CD4-positive, alpha-beta memory T cell (primary cell): ENCODE measurements at regions not wholly inside any gene's neighbourhood (a gene's known extent, or its start where the extent isn't known, plus 50 kb on each side); places are given as distances from the start of the nearest gene placed in this dataset.
A peak's percentile ranks its signal among the peaks of the same experiment; 100 is the strongest.

Experiments
- CTCF ChIA-PET: fragments of 350-600 bp; sonication (Branson Sonifier 250); formaldehyde crosslinking; loops from one replicate; lab custom pipeline; 2021; ENCODE audit warnings: inconsistent platforms; ENCODE audit not compliant: partially characterized antibody; lab: Charles Lee
- POLR2A ChIA-PET: fragments of 350-600 bp; sonication (Branson Sonifier 250); formaldehyde crosslinking; loops from one replicate; lab custom pipeline; 2021; ENCODE audit not compliant: partially characterized antibody; lab: Charles Lee
- DNase-seq, 5 donors: peaks; one replicate each; pipeline versions ENCODE4 v3.0.0 to v3.0.0-alpha.2; 2020 to 2022; ENCODE audit warnings: mixed read lengths in 1 of 5
- H3K27ac ChIP-seq: one replicate; pipeline ENCODE4 v1.7.0; 2013; ENCODE audit warnings: low read depth, low read length
- H3K27me3 ChIP-seq: 2 replicates; pipeline ENCODE4 v1.7.0; 2013; ENCODE audit warnings: mild to moderate bottlenecking, low read length, moderate library complexity; ENCODE audit not compliant: insufficient read depth
- H3K36me3 ChIP-seq: 2 replicates; pipeline ENCODE4 v1.7.0; 2013; ENCODE audit warnings: mild to moderate bottlenecking, low read length, moderate library complexity; ENCODE audit not compliant: insufficient read depth
- H3K4me1 ChIP-seq: 2 replicates; pipeline ENCODE4 v1.7.0; 2013; ENCODE audit warnings: mild to moderate bottlenecking, low read length, moderate library complexity; ENCODE audit not compliant: insufficient read depth
- H3K4me3 ChIP-seq, 2 donors: one replicate each; pipeline ENCODE4 v1.7.0; 2013; ENCODE audit warnings: low read length in 2 of 2, mild to moderate bottlenecking in 1 of 2
- H3K9me3 ChIP-seq, 2 donors: one replicate each; pipeline ENCODE4 v1.7.0; 2013; ENCODE audit warnings: low read length in 2 of 2, control low read depth in 1 of 2; ENCODE audit not compliant: control insufficient read depth in 1 of 2
- H3K27ac Mint-ChIP-seq, 7 donors: one replicate each; pipeline ENCODE4 v1.8.0; 2020 to 2021; ENCODE audit warnings: mixed read lengths in 7 of 7, mild to moderate bottlenecking in 6 of 7, inconsistent platforms in 3 of 7, moderate library complexity in 3 of 7
- H3K27me3 Mint-ChIP-seq, 2 donors: one replicate each; pipeline ENCODE4 v1.8.0; 2020 to 2021; ENCODE audit warnings: mixed read lengths in 2 of 2
- H3K36me3 Mint-ChIP-seq, 2 donors: one replicate each; pipeline ENCODE4 v1.8.0; 2020 to 2021; ENCODE audit warnings: mixed read lengths in 2 of 2, inconsistent platforms in 1 of 2, mild to moderate bottlenecking in 1 of 2
- H3K4me1 Mint-ChIP-seq, 4 donors: one replicate each; pipeline ENCODE4 v1.8.0; 2020 to 2021; ENCODE audit warnings: mixed read lengths in 4 of 4, mild to moderate bottlenecking in 1 of 4
- H3K4me3 Mint-ChIP-seq, 8 donors: one replicate each; pipeline ENCODE4 v1.8.0; 2020 to 2021; ENCODE audit warnings: mixed read lengths in 8 of 8, mild to moderate bottlenecking in 7 of 8, moderate library complexity in 6 of 8, inconsistent platforms in 3 of 8
- H3K9me3 Mint-ChIP-seq, 8 donors: one replicate each; pipeline ENCODE4 v1.8.0; 2020 to 2021; ENCODE audit warnings: mixed read lengths in 8 of 8, mild to moderate bottlenecking in 5 of 8, inconsistent platforms in 3 of 8, moderate library complexity in 1 of 8
- intact Hi-C: fragments of 100-400 bp; cut with micrococcal nuclease; formaldehyde crosslinking; loops from one replicate; pipeline ENCODE4 v1.15.1; 2023

- H3K9me3 ChIP-seq: no peaks in the 10 kb centered on the region
- H3K4me1 Mint-ChIP-seq: no peaks in the 10 kb centered on the region
- POLR2A ChIA-PET: no interaction called here
- H3K27me3 Mint-ChIP-seq: peaks cover 0 to 2% of the 10 kb centered on the region in 2 donors
- no peak overlapping the region for H3K4me3 ChIP-seq
- H3K9me3 Mint-ChIP-seq: no peaks in the 10 kb centered on the region
- DNase-seq: no peak
- H3K27me3 ChIP-seq: no peaks in the 10 kb centered on the region
- no peak overlapping the region for H3K27ac Mint-ChIP-seq
- H3K4me3 Mint-ChIP-seq: no peak overlapping the region
- no peaks in the 10 kb centered on the region for H3K4me1 ChIP-seq
- intact Hi-C loops: no loop called here
- H3K27ac ChIP-seq: no peak overlapping the region
- no peaks in the 10 kb centered on the region for H3K36me3 ChIP-seq
- H3K36me3 Mint-ChIP-seq: no peaks in the 10 kb centered on the region
- CTCF ChIA-PET: no interaction called here
Measured at GRCh38 chr2:7967707-7968405, 714.0 kb upstream of the ID2 start.

DNA sequence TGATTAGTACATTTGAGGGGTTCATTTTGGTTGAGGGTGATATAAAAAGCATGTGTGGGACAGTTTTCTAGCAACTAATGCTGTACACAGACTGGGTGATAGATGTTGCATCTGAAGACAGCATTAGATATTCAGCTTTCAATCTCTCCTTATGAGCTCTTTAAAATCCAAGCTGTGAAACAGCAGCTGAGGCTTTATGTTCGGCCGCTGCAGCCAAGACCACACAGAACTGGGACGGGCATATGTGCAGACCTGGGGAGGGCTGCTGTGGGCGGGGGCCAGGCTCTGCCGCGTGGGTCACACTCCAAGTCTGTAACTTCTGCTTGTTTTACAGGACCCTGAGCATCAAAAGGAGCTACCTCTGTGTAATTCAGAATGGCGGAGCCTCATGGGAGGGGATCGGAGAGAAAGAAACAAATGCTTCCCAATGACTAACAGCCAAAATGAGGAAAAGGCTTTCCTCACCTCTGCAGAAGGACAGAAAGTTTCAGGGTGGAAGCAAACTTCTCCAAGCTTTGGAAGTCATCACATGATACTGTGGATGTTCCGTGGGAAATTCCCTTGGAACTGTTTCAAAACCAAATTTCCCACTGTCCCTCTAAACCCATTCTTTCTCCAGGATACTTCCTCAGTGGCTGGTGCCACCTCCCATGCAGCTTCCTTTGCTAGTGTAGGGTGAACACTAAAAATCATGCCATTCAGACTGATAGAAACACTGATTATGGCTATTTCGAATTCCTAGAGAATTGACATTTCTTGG, 711.9 kb upstream of the ID2 start:
- Mint-ChIP-seq H3K36me3 (no peaks in the 10 kb centered on the region), H3K27me3 (peaks cover 0 to 3% of the 10 kb centered on the region in 2 donors), H3K27ac (no peak overlapping the region), H3K4me3 (no peak overlapping the region), H3K9me3 (no peaks in the 10 kb centered on the region), H3K4me1 (no peaks in the 10 kb centered on the region)
- DNase-seq: no peak
- POLR2A ChIA-PET: no interaction called here
- no peaks in the 10 kb centered on the region for H3K9me3 ChIP-seq
- CTCF ChIA-PET: no interaction called here
- H3K4me3 ChIP-seq: no peak overlapping the region
- H3K4me1 ChIP-seq: no peaks in the 10 kb centered on the region
- H3K36me3 ChIP-seq: no peaks in the 10 kb centered on the region
- intact Hi-C loops: no loop called here
- no peak overlapping the region for H3K27ac ChIP-seq
- H3K27me3 ChIP-seq: no peaks in the 10 kb centered on the region

DNA sequence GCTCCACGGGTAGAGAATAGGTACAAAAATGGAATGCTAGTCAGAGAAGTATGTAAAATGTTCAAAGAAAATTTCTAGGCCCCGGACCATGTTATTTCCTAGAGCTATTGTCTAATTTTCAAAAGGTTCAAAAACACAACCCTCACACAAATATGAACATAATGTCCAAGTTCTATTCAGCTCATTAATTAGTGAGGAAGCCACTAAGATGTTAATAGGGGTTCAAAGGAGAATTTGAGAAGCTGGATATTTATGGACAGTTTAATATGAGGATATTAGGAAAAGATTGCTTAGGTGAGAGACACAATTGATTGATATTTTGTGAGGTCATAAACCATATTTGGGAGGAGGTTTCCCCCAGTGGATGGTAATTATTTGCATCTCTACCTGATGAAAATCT, 710.6 kb upstream of the ID2 start:
- Histone ChIP-seq H3K27ac (no peak overlapping the region), H3K27me3 (no peaks in the 10 kb centered on the region), H3K36me3 (no peaks in the 10 kb centered on the region), H3K4me3 (no peak overlapping the region), H3K4me1 (no peaks in the 10 kb centered on the region), H3K9me3 (no peaks in the 10 kb centered on the region)
- DNase-seq: no peak
- Mint-ChIP-seq H3K27me3 (peaks cover 0 to 4% of the 10 kb centered on the region in 2 donors), H3K4me1 (no peaks in the 10 kb centered on the region), H3K36me3 (no peaks in the 10 kb centered on the region), H3K27ac (no peak overlapping the region), H3K4me3 (no peak overlapping the region), H3K9me3 (no peaks in the 10 kb centered on the region)
- intact Hi-C loops: no loop called here
- ChIA-PET POLR2A (no interaction called here), CTCF (interaction anchor here (0.7 to 0.8 kb wide), 2 partner anchors 12 kb away, joined by 3 to 4 read pairs; no protein-coding TSS in a partner anchor)

DNA sequence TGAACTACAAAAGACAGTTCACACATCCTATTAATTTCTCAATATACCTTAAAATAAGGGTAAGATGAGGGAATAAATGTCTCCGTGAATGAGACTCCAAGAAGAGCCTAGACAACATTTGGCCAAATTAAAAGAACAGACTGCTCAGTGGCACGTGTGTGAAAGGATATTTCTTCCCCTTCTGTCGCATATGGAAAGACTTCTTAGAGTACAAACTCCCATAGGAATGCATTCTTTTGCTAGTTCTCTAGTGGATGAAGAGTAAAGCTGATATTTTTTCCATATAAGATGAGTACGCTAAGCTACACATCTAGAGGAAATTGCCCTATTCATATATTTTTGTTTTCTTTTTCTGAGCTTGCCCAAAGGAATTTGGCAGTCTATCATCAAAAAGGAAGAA, 710.0 kb upstream of the ID2 start:
- POLR2A ChIA-PET: interaction anchor here (0.6 kb wide), 1 partner anchor 248 kb away, joined by 3 read pairs; no protein-coding TSS in a partner anchor
- CTCF ChIA-PET: interaction anchor here (0.8 kb wide), 1 partner anchor 12 kb away, joined by 4 read pairs; no protein-coding TSS in a partner anchor
- Mint-ChIP-seq H3K27ac (no peak overlapping the region), H3K9me3 (no peaks in the 10 kb centered on the region), H3K4me3 (no peak overlapping the region), H3K27me3 (peaks cover 0 to 4% of the 10 kb centered on the region in 2 donors), H3K36me3 (no peaks in the 10 kb centered on the region), H3K4me1 (no peaks in the 10 kb centered on the region)
- no peak overlapping the region for H3K27ac ChIP-seq
- H3K4me3 ChIP-seq: no peak overlapping the region
- H3K9me3 ChIP-seq: no peaks in the 10 kb centered on the region
- H3K27me3 ChIP-seq: no peaks in the 10 kb centered on the region
- no peaks in the 10 kb centered on the region for H3K4me1 ChIP-seq
- no peaks in the 10 kb centered on the region for H3K36me3 ChIP-seq
- intact Hi-C loops: no loop called here
- DNase-seq: no peak

GRCh38 chr2:7972670-7973069, 709.2 kb upstream of the ID2 start:
- CTCF ChIA-PET: no interaction called here
- no peak overlapping the region for H3K4me3 Mint-ChIP-seq
- H3K9me3 Mint-ChIP-seq: no peaks in the 10 kb centered on the region
- no peak overlapping the region for H3K27ac ChIP-seq
- POLR2A ChIA-PET: no interaction called here
- DNase-seq: no peak
- H3K4me1 Mint-ChIP-seq: peaks cover 0 to 3% (median under 1%) of the 10 kb centered on the region in 4 donors
- no peak overlapping the region for H3K27ac Mint-ChIP-seq
- intact Hi-C loops: no loop called here
- no peaks in the 10 kb centered on the region for H3K36me3 ChIP-seq
- H3K4me3 ChIP-seq: no peak overlapping the region
- no peaks in the 10 kb centered on the region for H3K36me3 Mint-ChIP-seq
- H3K27me3 ChIP-seq: no peaks in the 10 kb centered on the region
- no peaks in the 10 kb centered on the region for H3K9me3 ChIP-seq
- H3K27me3 Mint-ChIP-seq: peaks cover 0 to 2% of the 10 kb centered on the region in 2 donors
- peaks cover 3% of the 10 kb centered on the region for H3K4me1 ChIP-seq

- no peaks in the 10 kb centered on the region for H3K9me3 ChIP-seq
- peaks cover 11% of the 10 kb centered on the region for H3K4me1 ChIP-seq
- H3K36me3 Mint-ChIP-seq: no peaks in the 10 kb centered on the region
- peaks cover 0 to 11% (median 4%) of the 10 kb centered on the region in 4 donors for H3K4me1 Mint-ChIP-seq
- no peak for DNase-seq
- no peaks in the 10 kb centered on the region for H3K36me3 ChIP-seq
- H3K27me3 Mint-ChIP-seq: peaks cover 0 to 2% of the 10 kb centered on the region in 2 donors
- H3K4me3 Mint-ChIP-seq: no peak overlapping the region
- ChIA-PET CTCF (no interaction called here), POLR2A (no interaction called here)
- intact Hi-C loops: no loop called here
- no peaks in the 10 kb centered on the region for H3K9me3 Mint-ChIP-seq
- H3K27ac Mint-ChIP-seq: no peak overlapping the region
- H3K4me3 ChIP-seq: no peak overlapping the region
- no peaks in the 10 kb centered on the region for H3K27me3 ChIP-seq
- H3K27ac ChIP-seq: no peak overlapping the region
Measured at GRCh38 chr2:7973801-7974480, 707.9 kb upstream of the ID2 start.

DNA sequence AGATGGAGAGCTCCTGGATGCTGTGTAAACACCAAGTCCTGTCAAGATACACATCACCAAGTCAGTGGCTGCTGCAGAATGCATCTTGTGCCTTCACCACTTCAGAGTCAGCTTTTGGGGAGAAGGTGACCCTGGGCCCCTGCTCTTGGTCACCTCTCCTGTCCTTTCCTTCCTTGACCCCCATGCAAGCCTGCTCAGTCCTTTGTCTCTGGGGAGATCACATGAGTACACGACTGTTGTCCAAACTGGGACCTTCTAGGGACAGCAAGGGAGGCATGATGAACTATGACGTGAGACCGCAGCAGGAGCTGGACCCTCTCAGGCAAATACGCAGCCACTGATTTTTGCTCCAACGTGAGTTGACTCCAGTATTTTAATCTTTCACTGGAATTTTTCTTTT, 706.9 kb upstream of the ID2 start:
- H3K27ac Mint-ChIP-seq: peak overlapping the region in 1 of 7 donors; percentile 2
- H3K9me3 Mint-ChIP-seq: peaks cover 0 to 2% (median 0%) of the 10 kb centered on the region in 8 donors
- H3K36me3 ChIP-seq: no peaks in the 10 kb centered on the region
- DNase-seq: no peak
- no peaks in the 10 kb centered on the region for H3K9me3 ChIP-seq
- no peaks in the 10 kb centered on the region for H3K36me3 Mint-ChIP-seq
- H3K4me1 ChIP-seq: peaks cover 11% of the 10 kb centered on the region
- no peak overlapping the region for H3K4me3 ChIP-seq
- intact Hi-C loops: no loop called here
- ChIA-PET POLR2A (interaction anchor here (0.6 kb wide), 1 partner anchor 9 kb away, joined by 3 read pairs; no protein-coding TSS in a partner anchor), CTCF (no interaction called here)
- H3K4me3 Mint-ChIP-seq: no peak overlapping the region
- no peak overlapping the region for H3K27ac ChIP-seq
- peaks cover 0 to 2% of the 10 kb centered on the region in 2 donors for H3K27me3 Mint-ChIP-seq
- peaks cover 0 to 11% (median 4%) of the 10 kb centered on the region in 4 donors for H3K4me1 Mint-ChIP-seq
- no peaks in the 10 kb centered on the region for H3K27me3 ChIP-seq
